ENCODE measurements at regions not wholly inside any gene's neighbourhood (a gene's known extent, or its start where the extent isn't known, plus 50 kb on each side); places are given as distances from the start of the nearest gene placed in this dataset.
"Not testable (repeated sequence)": the region's sequence is repeated elsewhere in the genome, so short reads cannot be mapped to it uniquely, and the experiment has no call there.

DNA sequence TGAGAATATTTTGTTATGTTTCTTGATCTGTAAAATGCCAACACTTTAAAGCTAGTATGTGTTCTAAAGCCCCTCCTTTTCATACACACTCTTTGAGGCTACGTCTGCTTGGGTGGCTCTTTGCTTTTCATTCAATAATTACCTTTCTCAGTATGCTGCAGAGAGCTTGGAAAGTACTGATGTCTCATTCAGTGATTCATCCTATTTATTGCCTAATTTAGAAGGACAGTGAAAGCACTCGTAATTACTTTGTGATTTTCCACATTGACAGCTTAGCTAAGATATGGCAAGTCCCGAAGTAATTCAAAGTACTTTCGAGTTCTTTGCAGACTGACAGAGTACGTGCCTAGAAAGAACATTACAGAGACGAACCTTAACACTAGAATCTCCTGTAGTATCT lies 57.2 kb downstream of the BMP15 start:
- Mint-ChIP-seq H3K4me3 (no peak overlapping the region), H3K27me3 (no peaks in the 10 kb centered on the region), H3K27ac (no peak overlapping the region), H3K9me3 (no peaks in the 10 kb centered on the region), H3K4me1 (no peaks in the 10 kb centered on the region), H3K36me3 (ENCODE audit: low read depth) (no peaks in the 10 kb centered on the region)
- DNase-seq (no peak), ATAC-seq (no peak)

DNA sequence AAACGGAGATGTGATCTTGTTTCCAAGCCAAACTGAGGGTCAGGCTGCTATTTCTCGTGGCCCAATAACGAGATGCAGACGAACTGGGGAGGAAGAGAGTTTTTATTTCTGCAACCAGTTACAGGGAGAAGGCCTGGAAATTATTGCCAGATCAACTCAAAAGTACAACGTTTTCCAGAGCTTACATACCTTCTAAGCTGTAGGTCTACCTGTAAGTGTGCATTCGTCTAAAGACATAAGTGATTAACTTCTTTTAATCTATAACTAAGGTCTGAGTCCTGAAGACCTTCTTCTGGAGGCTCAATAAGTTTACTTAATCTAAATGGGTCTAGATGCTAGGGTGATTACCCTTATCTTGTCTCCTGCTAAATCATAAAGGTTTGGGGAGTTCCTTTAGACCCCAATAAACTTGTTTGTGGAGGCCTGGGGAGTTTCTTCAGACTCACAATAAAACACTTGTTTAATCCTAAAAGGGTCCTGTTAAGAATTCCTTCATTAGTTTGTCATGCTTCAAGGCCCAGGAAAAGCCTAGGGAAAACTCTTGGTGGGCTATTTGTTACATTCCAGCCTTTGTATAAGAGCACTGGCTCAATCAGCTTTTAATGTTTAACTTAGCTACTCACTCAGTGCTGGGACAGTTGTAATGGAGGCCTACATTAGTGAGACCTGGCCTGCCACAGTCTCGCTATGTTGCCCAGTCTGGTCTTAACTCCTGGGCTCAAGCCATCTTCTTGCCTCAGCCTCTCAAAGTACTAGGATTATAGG lies 58.5 kb downstream of the BMP15 start:
- not testable (repeated sequence) for H3K36me3 Mint-ChIP-seq (ENCODE audit: low read depth); H3K27ac Mint-ChIP-seq; ATAC-seq; H3K9me3 Mint-ChIP-seq; H3K4me1 Mint-ChIP-seq; DNase-seq; H3K4me3 Mint-ChIP-seq; H3K27me3 Mint-ChIP-seq

DNA sequence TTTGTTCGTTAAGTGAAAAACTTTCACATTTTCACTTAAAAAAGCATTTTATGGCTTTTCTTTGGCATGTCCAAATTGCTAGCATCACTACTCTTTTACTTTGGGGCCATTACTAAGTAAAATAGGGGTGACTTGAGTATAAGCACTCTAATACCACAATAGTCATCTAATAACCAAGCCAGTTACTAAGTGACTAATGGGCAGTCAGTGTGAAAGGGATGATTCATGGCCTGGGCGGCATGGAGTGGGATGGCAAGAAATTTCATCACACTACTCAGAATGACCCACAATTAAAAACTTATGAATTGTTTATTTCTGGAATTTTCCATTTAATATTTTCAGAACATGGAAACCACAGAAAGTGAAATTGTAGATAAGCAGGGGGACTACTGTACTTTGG lies 60.9 kb downstream of the BMP15 start:
- no peaks in the 10 kb centered on the region for H3K27me3 Mint-ChIP-seq
- H3K4me3 Mint-ChIP-seq: no peak overlapping the region
- no peaks in the 10 kb centered on the region for H3K9me3 Mint-ChIP-seq
- DNase-seq (no peak), ATAC-seq (no peak)
- H3K36me3 Mint-ChIP-seq (ENCODE audit: low read depth): no peaks in the 10 kb centered on the region
- H3K4me1 Mint-ChIP-seq: no peaks in the 10 kb centered on the region
- H3K27ac Mint-ChIP-seq: no peak overlapping the region

DNA sequence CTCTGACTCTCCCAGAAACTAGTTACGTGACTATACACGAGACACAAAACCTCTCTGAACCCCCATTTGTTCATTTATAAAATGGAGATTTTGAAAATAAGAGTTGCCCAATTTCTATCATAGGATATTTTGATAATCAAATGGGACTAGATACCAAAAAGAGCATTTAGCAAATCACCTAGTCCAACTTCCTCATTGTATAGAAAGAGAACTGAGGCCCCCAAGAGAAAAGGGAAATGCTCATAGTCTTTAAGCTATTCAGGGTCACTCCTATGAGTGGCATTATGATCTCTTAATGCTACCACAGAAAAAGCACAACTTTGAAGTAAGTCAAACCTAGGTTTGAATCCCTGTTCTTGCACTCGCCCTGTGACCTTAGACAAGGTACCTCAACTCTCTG lies 62.7 kb downstream of the BMP15 start:
- Mint-ChIP-seq H3K36me3 (ENCODE audit: low read depth) (no peaks in the 10 kb centered on the region), H3K9me3 (no peaks in the 10 kb centered on the region), H3K27ac (no peak overlapping the region), H3K4me1 (no peaks in the 10 kb centered on the region), H3K4me3 (no peak overlapping the region), H3K27me3 (no peaks in the 10 kb centered on the region)
- no peak for ATAC-seq
- no peak for DNase-seq

DNA sequence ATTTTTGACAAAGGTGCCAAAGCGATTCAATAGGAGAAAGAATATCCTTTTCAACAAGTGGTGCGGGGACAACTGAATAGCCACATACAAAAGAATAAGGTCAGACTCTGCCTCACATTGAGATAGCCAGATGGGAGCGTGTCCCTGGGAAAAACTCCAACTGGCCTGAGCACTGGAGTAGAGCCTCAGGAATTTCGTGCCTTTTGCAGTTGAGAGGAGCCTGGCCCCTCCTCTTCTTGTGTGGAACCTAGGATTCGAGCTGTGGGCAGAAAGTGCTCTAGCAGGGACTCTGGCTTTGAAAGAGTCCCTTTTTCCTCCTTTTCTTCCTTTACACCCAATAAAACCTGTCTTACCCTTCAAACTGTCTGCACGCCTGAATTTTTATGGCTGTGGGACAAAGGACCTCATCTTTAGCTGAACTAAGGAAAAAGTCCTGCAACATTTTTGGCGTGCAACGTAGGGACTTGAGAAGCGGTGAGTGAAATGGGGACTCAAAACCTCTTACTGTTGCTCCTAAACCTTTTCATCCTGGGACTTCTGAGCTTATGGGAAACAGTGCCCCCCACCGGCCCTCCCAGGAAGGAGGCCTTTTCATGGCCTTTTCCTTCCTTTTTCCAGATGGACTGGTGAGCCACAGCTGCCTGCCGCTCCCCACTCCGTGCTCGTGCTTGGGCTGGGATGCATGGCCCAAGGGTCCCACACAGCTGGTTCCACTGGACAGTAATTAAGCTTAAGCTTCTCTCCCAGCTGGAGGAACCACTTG lies 68.6 kb downstream of the BMP15 start:
- Mint-ChIP-seq H3K27ac (no peak overlapping the region), H3K4me3 (no peak overlapping the region)

DNA sequence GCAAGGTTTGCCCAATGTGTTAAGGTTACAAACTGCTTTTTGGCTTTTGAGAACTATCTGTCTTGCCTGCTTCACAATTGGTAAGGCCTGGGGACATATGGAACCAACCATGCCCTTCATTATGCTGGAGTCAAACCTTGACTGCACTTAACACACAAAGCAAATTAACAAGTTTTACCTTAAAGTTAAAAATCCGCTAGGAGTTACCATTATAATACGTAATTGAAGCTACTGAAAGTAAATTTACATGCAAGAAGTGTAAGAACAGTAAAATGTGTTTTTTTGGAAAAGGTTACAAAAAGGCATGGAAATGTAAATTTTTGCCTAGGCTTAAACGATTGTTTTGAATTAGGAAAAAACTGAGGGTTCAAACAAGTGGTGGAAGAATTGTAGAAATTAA lies 69.7 kb downstream of the BMP15 start:
- Mint-ChIP-seq H3K4me3 (no peak overlapping the region), H3K4me1 (no peaks in the 10 kb centered on the region), H3K36me3 (ENCODE audit: low read depth) (no peaks in the 10 kb centered on the region), H3K9me3 (no peaks in the 10 kb centered on the region), H3K27ac (no peak overlapping the region), H3K27me3 (no peaks in the 10 kb centered on the region)
- ATAC-seq: no peak
- DNase-seq: no peak

More for the DNA sequence above, 68.6 kb downstream of the BMP15 start:
- Mint-ChIP-seq H3K27me3 (no peaks in the 10 kb centered on the region), H3K9me3 (no peaks in the 10 kb centered on the region), H3K36me3 (ENCODE audit: low read depth) (no peaks in the 10 kb centered on the region), H3K4me1 (no peaks in the 10 kb centered on the region)
- ATAC-seq (no peak), DNase-seq (no peak)

DNA sequence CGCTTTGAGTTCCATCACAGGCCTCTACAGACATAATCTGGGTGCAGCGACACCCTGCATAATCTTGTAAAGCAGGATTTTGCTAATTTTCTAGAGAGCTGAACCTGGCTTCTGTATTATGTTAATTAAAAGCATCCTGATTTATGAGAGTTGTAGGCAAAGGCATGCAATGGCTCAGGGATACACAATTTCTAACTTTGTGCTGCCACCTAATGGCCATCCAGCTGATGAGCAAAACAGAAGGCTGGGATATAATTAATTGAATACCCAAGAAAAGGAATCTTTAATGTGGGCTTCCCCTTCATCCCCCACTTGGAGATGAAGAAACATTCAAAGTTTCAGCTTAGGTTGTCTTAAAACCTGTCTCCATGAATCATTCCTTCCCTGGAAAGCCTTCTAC lies 78.1 kb downstream of the BMP15 start:
- Mint-ChIP-seq H3K4me3 (no peak overlapping the region), H3K36me3 (ENCODE audit: low read depth) (no peaks in the 10 kb centered on the region), H3K9me3 (no peaks in the 10 kb centered on the region), H3K4me1 (no peaks in the 10 kb centered on the region), H3K27ac (no peak overlapping the region), H3K27me3 (peaks cover 3% of the 10 kb centered on the region)
- ATAC-seq (no peak), DNase-seq (peak; percentile 1)

DNA sequence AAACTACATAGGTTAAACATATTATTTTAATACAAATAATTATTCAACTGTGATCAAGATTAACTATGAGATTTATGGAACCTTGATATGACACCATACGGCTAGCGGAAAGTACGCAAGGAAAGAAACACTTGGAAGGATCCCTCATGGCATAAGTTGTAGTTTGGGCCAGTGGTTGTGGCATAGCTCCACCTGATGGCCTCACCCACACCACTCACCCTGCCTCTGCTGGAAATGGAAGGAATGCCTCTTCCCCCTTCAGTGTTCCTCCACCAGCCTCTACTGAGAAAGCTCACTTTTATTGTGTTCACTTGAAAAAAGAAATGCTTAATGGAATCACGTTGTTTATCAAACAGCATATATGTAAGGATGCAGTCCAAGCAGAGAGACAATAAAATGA lies 86.4 kb downstream of the BMP15 start:
- Mint-ChIP-seq H3K9me3 (no peaks in the 10 kb centered on the region), H3K4me3 (no peak overlapping the region)
- ATAC-seq: no peak

DNA sequence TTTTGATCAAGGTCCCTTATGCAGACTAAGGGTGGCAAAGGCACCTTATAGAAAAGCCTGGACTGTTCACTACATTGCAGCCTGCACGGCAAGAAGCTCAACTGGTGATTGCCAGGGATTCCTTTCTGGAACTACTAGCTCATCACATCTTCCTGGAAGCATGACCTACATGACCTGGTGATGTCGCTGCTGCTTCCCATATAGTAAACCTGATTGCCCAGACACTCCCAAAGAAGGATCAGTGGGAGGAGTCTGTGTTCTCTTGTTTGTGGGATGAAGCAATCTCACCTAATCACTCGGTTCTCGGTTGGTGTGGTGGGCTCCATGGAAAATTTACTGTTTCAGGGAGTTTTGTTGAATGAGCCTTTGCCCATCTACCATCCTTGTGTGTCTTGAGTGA lies 89.8 kb downstream of the BMP15 start:
- H3K4me3 Mint-ChIP-seq; H3K36me3 Mint-ChIP-seq (ENCODE audit: low read depth); H3K27ac Mint-ChIP-seq; H3K27me3 Mint-ChIP-seq; H3K9me3 Mint-ChIP-seq; ATAC-seq; DNase-seq; H3K4me1 Mint-ChIP-seq: not testable (repeated sequence)

More for the DNA sequence above, 86.4 kb downstream of the BMP15 start:
- Mint-ChIP-seq H3K4me1 (no peaks in the 10 kb centered on the region), H3K27ac (no peak overlapping the region), H3K36me3 (ENCODE audit: low read depth) (no peaks in the 10 kb centered on the region), H3K27me3 (no peaks in the 10 kb centered on the region)
- DNase-seq: no peak

DNA sequence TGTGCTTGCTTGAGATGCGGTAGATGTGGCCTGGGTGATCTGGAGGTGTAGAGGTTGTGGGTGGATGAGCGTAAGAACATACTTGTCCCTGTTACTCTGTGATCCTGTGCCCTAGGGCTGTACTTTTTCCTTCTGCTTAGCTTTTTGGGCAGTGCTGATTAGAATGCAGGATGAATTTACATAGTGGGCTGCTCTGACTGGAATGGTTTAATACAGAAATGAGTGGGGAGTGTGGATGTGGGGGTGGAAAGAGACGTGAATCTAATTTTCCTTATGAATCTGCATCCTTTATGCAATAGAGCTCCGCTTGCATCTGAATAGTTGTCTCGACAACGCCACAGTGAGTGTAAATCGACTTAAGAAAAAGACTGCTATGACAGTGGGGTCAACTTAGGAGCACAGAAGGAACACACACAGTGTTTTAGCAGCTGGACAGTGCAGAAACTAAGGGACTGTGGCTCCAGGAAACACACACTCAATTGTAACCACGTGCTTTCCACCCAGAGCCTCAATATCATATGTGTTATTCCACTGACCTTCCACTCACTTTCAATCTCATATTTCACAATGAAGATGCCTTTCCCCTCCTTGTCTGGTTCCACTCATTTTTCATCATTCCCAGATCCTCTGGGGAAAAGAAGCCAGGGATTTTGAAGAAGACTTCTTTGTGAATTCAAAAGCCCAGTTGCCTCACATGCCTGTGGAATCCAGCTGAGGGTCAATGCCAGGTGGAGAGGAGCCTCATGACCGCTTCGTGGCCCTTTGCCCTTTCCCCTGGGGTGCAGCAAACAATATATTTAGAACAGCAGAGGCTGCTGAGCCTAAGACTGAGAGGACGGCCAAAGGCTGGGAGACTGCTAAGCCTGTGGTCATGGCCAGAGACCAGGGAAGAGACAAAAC lies 91.4 kb downstream of the BMP15 start:
- not testable (repeated sequence) for H3K4me1 Mint-ChIP-seq; DNase-seq; H3K27ac Mint-ChIP-seq; H3K27me3 Mint-ChIP-seq; H3K36me3 Mint-ChIP-seq (ENCODE audit: low read depth); ATAC-seq; H3K4me3 Mint-ChIP-seq; H3K9me3 Mint-ChIP-seq

DNA sequence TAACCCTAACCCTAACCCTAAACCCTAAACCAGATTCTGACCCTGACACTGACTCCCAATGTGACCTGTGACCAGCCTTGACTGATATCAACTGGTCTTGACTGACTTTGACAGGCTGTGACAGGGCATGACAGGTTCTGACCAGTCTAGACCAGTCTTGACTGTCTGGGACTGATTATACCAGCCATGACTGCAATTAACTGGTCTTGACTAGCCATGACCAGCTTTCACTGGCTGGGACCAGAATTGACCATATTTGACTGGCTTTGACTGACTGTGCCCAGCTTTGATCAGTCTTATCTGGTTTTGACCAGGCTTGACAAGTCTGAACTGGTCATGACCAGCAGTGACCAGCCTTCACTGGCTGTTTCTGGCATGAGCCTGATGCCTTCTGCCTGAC lies 95.5 kb downstream of the BMP15 start:
- H3K27me3 Mint-ChIP-seq: no peaks in the 10 kb centered on the region
- no peak for ATAC-seq
- no peaks in the 10 kb centered on the region for H3K9me3 Mint-ChIP-seq
- no peaks in the 10 kb centered on the region for H3K36me3 Mint-ChIP-seq (ENCODE audit: low read depth)
- no peaks in the 10 kb centered on the region for H3K4me1 Mint-ChIP-seq
- no peak overlapping the region for H3K4me3 Mint-ChIP-seq
- no peak overlapping the region for H3K27ac Mint-ChIP-seq
- DNase-seq: no peak

DNA sequence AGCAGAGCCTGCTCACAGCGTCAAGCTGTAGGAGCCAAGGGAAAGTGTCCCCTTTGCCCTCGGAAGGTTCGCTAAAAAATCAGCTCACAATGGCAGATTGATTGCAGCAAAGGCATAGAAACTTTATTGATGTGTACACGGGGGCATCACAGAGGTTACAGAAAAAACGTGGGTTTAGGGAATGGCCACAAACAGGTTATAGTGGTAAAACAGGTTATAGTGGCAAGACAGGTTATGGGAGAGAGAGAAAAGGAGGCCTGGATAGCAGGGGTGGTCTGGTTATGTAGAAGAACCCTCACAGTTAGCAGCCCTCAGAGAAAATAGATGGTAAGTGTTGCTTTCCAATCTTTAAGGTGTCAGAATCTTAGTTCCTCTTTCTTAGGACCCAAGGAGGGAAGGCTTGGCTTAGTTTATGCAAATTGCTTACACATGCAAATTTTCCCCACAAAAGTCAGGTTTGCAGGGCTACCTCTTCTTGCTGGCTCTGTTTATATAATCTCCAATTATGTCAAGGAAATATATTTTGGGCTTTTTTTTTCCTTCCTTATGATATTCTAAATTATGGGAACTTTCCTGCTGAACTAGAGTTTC lies 113.7 kb downstream of the BMP15 start:
- H3K36me3 Mint-ChIP-seq (ENCODE audit: low read depth): no peaks in the 10 kb centered on the region
- no peak for DNase-seq
- peaks cover 3% of the 10 kb centered on the region for H3K27me3 Mint-ChIP-seq
- no peaks in the 10 kb centered on the region for H3K9me3 Mint-ChIP-seq
- no peaks in the 10 kb centered on the region for H3K4me1 Mint-ChIP-seq
- ATAC-seq: no peak
- H3K4me3 Mint-ChIP-seq: no peak overlapping the region
- H3K27ac Mint-ChIP-seq: no peak overlapping the region

DNA sequence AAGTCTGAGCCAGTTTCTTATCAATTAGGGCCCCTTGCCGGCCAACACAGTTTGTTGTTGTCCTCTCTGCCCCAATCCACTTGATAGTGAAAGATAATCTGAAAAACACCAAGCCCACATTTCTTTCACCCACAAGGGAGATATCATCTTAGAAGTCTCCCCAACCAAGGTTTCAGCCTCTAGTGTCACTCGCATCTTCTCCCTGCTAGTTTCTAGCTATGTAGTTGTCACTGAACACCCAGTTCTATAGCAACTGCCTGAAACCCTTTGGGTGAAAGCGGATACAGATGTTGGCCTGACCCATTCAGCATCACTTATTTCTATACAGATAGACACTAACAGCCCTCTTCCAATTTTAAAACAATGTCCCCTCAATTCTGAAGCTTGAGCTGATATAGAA lies 116.3 kb downstream of the BMP15 start:
- Mint-ChIP-seq H3K9me3 (no peaks in the 10 kb centered on the region), H3K4me1 (no peaks in the 10 kb centered on the region), H3K27me3 (peaks cover 3% of the 10 kb centered on the region), H3K27ac (no peak overlapping the region), H3K4me3 (no peak overlapping the region), H3K36me3 (ENCODE audit: low read depth) (no peaks in the 10 kb centered on the region)
- ATAC-seq (no peak), DNase-seq (no peak)

DNA sequence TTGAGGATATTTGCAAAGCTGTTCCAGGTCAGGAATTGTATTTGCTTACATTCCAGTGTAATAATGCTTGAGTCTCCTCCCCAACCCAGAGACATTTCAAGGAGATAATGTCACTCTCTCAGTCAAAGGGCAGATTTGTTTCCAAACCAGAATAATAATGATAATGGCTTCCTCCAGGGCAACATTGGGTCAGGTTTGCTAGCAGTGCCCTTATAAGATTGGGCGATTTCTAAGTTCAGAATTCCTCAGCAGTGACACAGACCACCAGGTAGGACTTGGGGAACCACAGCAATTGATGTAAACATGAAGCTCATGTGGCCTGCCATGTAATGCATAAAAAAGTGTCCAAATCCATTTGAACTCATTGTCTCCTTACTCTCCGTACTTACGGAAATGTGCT lies 125.2 kb downstream of the BMP15 start:
- Mint-ChIP-seq H3K36me3 (ENCODE audit: low read depth) (no peaks in the 10 kb centered on the region), H3K4me1 (no peaks in the 10 kb centered on the region), H3K9me3 (no peaks in the 10 kb centered on the region), H3K4me3 (no peak overlapping the region), H3K27ac (no peak overlapping the region), H3K27me3 (no peaks in the 10 kb centered on the region)
- DNase-seq: no peak
- ATAC-seq: no peak
